Colonic mucosa (tissue), 4 donors: ENCODE measurements at regions not wholly inside any gene's neighbourhood (a gene's known extent, or its start where the extent isn't known, plus 50 kb on each side); places are given as distances from the start of the nearest gene placed in this dataset.

Source experiments
- DNase-seq: peaks from one replicate; pipeline ENCODE4 v3.0.0-alpha.2; 2020
- H3K27ac ChIP-seq: fragments of 200-600 bp; one replicate; pipeline ENCODE4 v1.8.0; 2021
- H3K27me3 ChIP-seq: fragments of 200-600 bp; one replicate; pipeline ENCODE4 v1.8.0; 2021
- H3K36me3 ChIP-seq: fragments of 200-600 bp; one replicate; pipeline ENCODE4 v1.8.0; 2021
- H3K4me1 ChIP-seq: fragments of 200-600 bp; one replicate; pipeline ENCODE4 v1.8.0; 2021; ENCODE audit warnings: mild to moderate bottlenecking
- H3K4me3 ChIP-seq: fragments of 200-600 bp; one replicate; pipeline ENCODE4 v1.8.0; 2021
- H3K9ac ChIP-seq, 2 donors: one replicate each; pipeline ENCODE4 v1.7.0; 2013; ENCODE audit warnings: control low read depth in 2 of 2, low read depth in 2 of 2, low read length in 2 of 2
- H3K9me3 ChIP-seq: fragments of 200-600 bp; one replicate; pipeline ENCODE4 v1.8.0; 2021
- CTCF ChIP-seq: fragments of 200-600 bp; IDR thresholded peaks from one replicate; pipeline ENCODE4 v1.8.0; 2022; ENCODE audit warnings: antibody characterized with exemption, mild to moderate bottlenecking
- intact Hi-C: fragments of 100-400 bp; cut with DNase I; formaldehyde crosslinking; loops from one replicate; pipeline ENCODE4 v1.14.1; 2022
- donor health status: healthy.
- donor health status: DM: no; HTN: no; CAD: no.
- donor health status: DM: no; HTN: no; CAD: no.

GRCh38 chr3:170765419-170766078 is 104.4 kb downstream of the RPL22L1 start:
- Histone ChIP-seq H3K9ac (no peak overlapping the region), H3K9me3 (no peaks in the 10 kb centered on the region), H3K36me3 (no peaks in the 10 kb centered on the region), H3K4me3 (no peak overlapping the region), H3K4me1 (no peaks in the 10 kb centered on the region), H3K27ac (no peak overlapping the region), H3K27me3 (no peaks in the 10 kb centered on the region)
- intact Hi-C loops = no loop called here
- TF ChIP-seq CTCF = no peak
- no peak for DNase-seq

- DNase-seq = no peak
- Histone ChIP-seq H3K4me1 (no peaks in the 10 kb centered on the region), H3K9ac (no peak overlapping the region), H3K4me3 (no peak overlapping the region), H3K36me3 (no peaks in the 10 kb centered on the region), H3K27me3 (no peaks in the 10 kb centered on the region), H3K27ac (no peak overlapping the region), H3K9me3 (no peaks in the 10 kb centered on the region)
- intact Hi-C loops = no loop called here
- no peak for TF ChIP-seq CTCF
Measured at GRCh38 chr3:170764017-170764416, 106.0 kb downstream of the RPL22L1 start.

- no peak for TF ChIP-seq CTCF
- Histone ChIP-seq H3K27ac (no peak overlapping the region), H3K4me1 (no peaks in the 10 kb centered on the region), H3K4me3 (no peak overlapping the region), H3K36me3 (no peaks in the 10 kb centered on the region), H3K9me3 (no peaks in the 10 kb centered on the region), H3K9ac (no peak overlapping the region), H3K27me3 (no peaks in the 10 kb centered on the region)
- intact Hi-C loops = no loop called here
- no peak for DNase-seq
Measured at GRCh38 chr3:170762064-170762463, 107.9 kb downstream of the RPL22L1 start.

- Histone ChIP-seq H3K27ac (no peak overlapping the region), H3K9ac (no peak overlapping the region), H3K4me3 (no peak overlapping the region), H3K36me3 (no peaks in the 10 kb centered on the region), H3K27me3 (no peaks in the 10 kb centered on the region), H3K4me1 (no peaks in the 10 kb centered on the region), H3K9me3 (no peaks in the 10 kb centered on the region)
- DNase-seq = no peak
- no peak for TF ChIP-seq CTCF
- intact Hi-C loops = no loop called here
Measured at GRCh38 chr3:170761103-170761502, 108.9 kb downstream of the RPL22L1 start.

GRCh38 chr3:170760174-170760526 is 109.8 kb downstream of the RPL22L1 start:
- no peak for DNase-seq
- no peak overlapping the region for H3K27ac ChIP-seq
- no peaks in the 10 kb centered on the region for H3K36me3 ChIP-seq
- H3K4me1 ChIP-seq = no peaks in the 10 kb centered on the region
- H3K4me3 ChIP-seq = no peak overlapping the region
- intact Hi-C loops = no loop called here
- H3K9ac ChIP-seq = no peak overlapping the region
- H3K27me3 ChIP-seq = no peaks in the 10 kb centered on the region
- no peak for TF ChIP-seq CTCF
- H3K9me3 ChIP-seq = no peaks in the 10 kb centered on the region
